GM18520 (cell line): ENCODE measurements at regions not wholly inside any gene's neighbourhood (a gene's known extent, or its start where the extent isn't known, plus 50 kb on each side); places are given as distances from the start of the nearest gene placed in this dataset.

Experiments
- ATAC-seq: cut with Tn5 transposase; IDR thresholded peaks from one replicate; pipeline ENCODE4 v1.9.1; 2021; ENCODE audit not compliant: unreplicated experiment

GRCh38 chr11:13104619-13105236 is 95.6 kb downstream of the RASSF10 start:
- no peak for ATAC-seq

GRCh38 chr11:13105237-13105844 is 96.2 kb downstream of the RASSF10 start:
- peak; percentile 41 for ATAC-seq

GRCh38 chr11:13107544-13108044 is 98.5 kb downstream of the RASSF10 start:
- no peak for ATAC-seq

- no peak for ATAC-seq
Measured at GRCh38 chr11:13108416-13108815, 99.3 kb downstream of the RASSF10 start.

GRCh38 chr11:13109616-13110015 is 100.5 kb downstream of the RASSF10 start:
- no peak for ATAC-seq

- no peak for ATAC-seq
Measured at GRCh38 chr11:13110145-13110544, 101.0 kb downstream of the RASSF10 start.

- peak; percentile 8 for ATAC-seq
Measured at GRCh38 chr11:13110929-13111812, 102.1 kb downstream of the RASSF10 start.

GRCh38 chr11:13111813-13112130 is 102.7 kb downstream of the RASSF10 start:
- ATAC-seq = peak; percentile 44

- no peak for ATAC-seq
Measured at GRCh38 chr11:13114566-13115379, 105.7 kb downstream of the RASSF10 start.

- no peak for ATAC-seq
Measured at GRCh38 chr11:13115380-13115675, 106.2 kb downstream of the RASSF10 start.

- ATAC-seq = no peak
Measured at GRCh38 chr11:13116491-13116890, 107.4 kb downstream of the RASSF10 start.

- ATAC-seq = no peak
Measured at GRCh38 chr11:13117344-13117743, 108.2 kb downstream of the RASSF10 start.

GRCh38 chr11:13118194-13118593 is 109.1 kb downstream of the RASSF10 start:
- no peak for ATAC-seq

GRCh38 chr11:13118650-13119049 is 109.5 kb downstream of the RASSF10 start:
- ATAC-seq = no peak

GRCh38 chr11:13119361-13119760 is 110.2 kb downstream of the RASSF10 start:
- ATAC-seq = no peak

GRCh38 chr11:13119941-13120520 is 110.9 kb downstream of the RASSF10 start:
- no peak for ATAC-seq

- no peak for ATAC-seq
Measured at GRCh38 chr11:13120691-13121090, 111.6 kb downstream of the RASSF10 start.

- no peak for ATAC-seq
Measured at GRCh38 chr11:13126430-13126829, 117.3 kb downstream of the RASSF10 start.

- no peak for ATAC-seq
Measured at GRCh38 chr11:13127161-13127560, 118.0 kb downstream of the RASSF10 start.

- ATAC-seq = no peak
Measured at GRCh38 chr11:13128354-13128753, 119.2 kb downstream of the RASSF10 start.

- ATAC-seq = no peak
Measured at GRCh38 chr11:13134066-13134465, 125.0 kb downstream of the RASSF10 start.
